Tibial nerve (tissue), 3 donors: ENCODE measurements at regions not wholly inside any gene's neighbourhood (a gene's known extent, or its start where the extent isn't known, plus 50 kb on each side); places are given as distances from the start of the nearest gene placed in this dataset.

ENCODE experiments used
- CTCF ChIP-seq, 5 experiments: fragments of 200-600 bp in 3 of 5; fragments of 450-650 bp in 2 of 5; sonication (generic) in 3 of 5; IDR thresholded peaks; one replicate each; pipeline ENCODE4 v1.5.1; 2016 to 2019; ENCODE audit warnings: antibody characterized with exemption in 5 of 5, mild to moderate bottlenecking in 3 of 5, moderate library complexity in 2 of 5
- POLR2A ChIP-seq, 2 donors: fragments of 450-650 bp; IDR thresholded peaks; one replicate each; pipeline ENCODE4 v1.6.1; 2017; ENCODE audit warnings: antibody characterized with exemption in 2 of 2, mild to moderate bottlenecking in 2 of 2, moderate library complexity in 2 of 2

DNA sequence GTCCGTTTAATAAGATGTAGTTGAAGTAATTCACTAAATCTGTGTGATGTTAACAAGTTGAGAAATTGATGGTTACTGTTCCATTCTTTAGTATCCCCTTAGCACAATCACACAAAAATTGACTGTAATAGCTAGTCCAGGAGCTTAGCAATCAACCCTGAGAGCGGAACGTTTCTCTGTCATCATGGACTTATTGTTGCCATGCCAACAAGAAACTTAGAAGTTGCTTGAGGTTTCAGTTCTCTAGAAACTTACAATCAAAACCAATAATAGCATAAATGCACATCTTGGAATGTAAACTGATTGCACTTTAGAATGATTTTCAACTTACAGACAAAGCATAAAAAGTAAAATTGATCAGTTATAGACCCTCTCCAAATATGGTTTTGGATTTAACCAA, 125.4 kb upstream of the ANKH start:
- TF ChIP-seq CTCF (IDR thresholded peaks at IDR 0.05), result no peak
- TF ChIP-seq POLR2A (IDR thresholded peaks at IDR 0.05), result no peak
